ENCODE measurements at regions not wholly inside any gene's neighbourhood (a gene's known extent, or its start where the extent isn't known, plus 50 kb on each side); places are given as distances from the start of the nearest gene placed in this dataset.

- TF ChIP-seq CTCF (IDR thresholded peaks at IDR 0.05; ENCODE audit: low read length) (no peak), EZH2 (optimal IDR thresholded peaks at IDR 0.05; ENCODE audit: low read depth, low read length) (no peak), EZH2phosphoT487 (IDR thresholded peaks at IDR 0.05; ENCODE audit: low read length) (no peak)
Measured at GRCh38 chr9:21549251-21549765, 67.2 kb upstream of the IFNE start.

Data from MM.1S (cell line).